IMR-90 (cell line): ENCODE measurements at regions not wholly inside any gene's neighbourhood (a gene's known extent, or its start where the extent isn't known, plus 50 kb on each side); places are given as distances from the start of the nearest gene placed in this dataset.

Experiments used
- ATAC-seq: fragments of 200-7000 bp; cut with Tn5 transposase; 2 replicates; pipeline ENCODE4 v1.9.1; 2020; ENCODE audit warnings: low read depth, mild to moderate bottlenecking, moderate library complexity
- BruUV-seq: library from RNA; stranded (reverse); fragments of 400-500 nt; replicated peaks from 2 replicates; lab custom pipeline; 2021; lab: Mats Ljungman, UMichigan
- CTCF ChIA-PET: fragments of 300-600 bp; formaldehyde crosslinking; extraction: SDS; loops from one replicate; lab custom pipeline; 2021; ENCODE audit warnings: antibody characterized with exemption; lab: Yijun Ruan, JAX
- POLR2A ChIA-PET: fragments of 300-600 bp; sonication (Branson Sonifier 250); formaldehyde crosslinking; loops from one replicate; lab custom pipeline; 2022; ENCODE audit warnings: antibody characterized with exemption; ENCODE audit not compliant: unreplicated experiment; lab: Charles Lee
- DNase-seq: peaks from one replicate; pipeline ENCODE4 v3.0.0; 2013
- H2AFZ ChIP-seq: replicated peaks from 2 replicates; pipeline ENCODE3; 2013; ENCODE audit warnings: low read length, mild to moderate bottlenecking; ENCODE audit not compliant: poor library complexity
- H2AK5ac ChIP-seq: 2 replicates; pipeline ENCODE4 v1.6.1; 2013; ENCODE audit warnings: low read depth, low read length, inconsistent platforms
- H2AK9ac ChIP-seq: replicated peaks from 2 replicates; pipeline ENCODE3; 2013; ENCODE audit warnings: mild to moderate bottlenecking, low read depth, low read length, moderate library complexity; ENCODE audit not compliant: poor library complexity
- H2BK120ac ChIP-seq: 2 replicates; pipeline ENCODE4 v1.6.1; 2013; ENCODE audit warnings: low read depth, low read length, inconsistent platforms
- H2BK15ac ChIP-seq: 3 replicates; pipeline ENCODE4 v1.6.1; 2013; ENCODE audit warnings: low read depth, low read length, inconsistent platforms
- H2BK20ac ChIP-seq: 2 replicates; pipeline ENCODE4 v1.6.1; 2013; ENCODE audit warnings: low read depth, mild to moderate bottlenecking, inconsistent platforms, low read length, moderate library complexity
- H2BK5ac ChIP-seq: 2 replicates; pipeline ENCODE4 v1.6.1; 2013; ENCODE audit warnings: mild to moderate bottlenecking, low read depth, low read length, inconsistent platforms; ENCODE audit not compliant: poor library complexity, severe bottlenecking
- H3K14ac ChIP-seq: replicated peaks from 2 replicates; pipeline ENCODE4 v1.6.1; 2013; ENCODE audit warnings: low read depth, low read length, inconsistent platforms
- H3K18ac ChIP-seq: 2 replicates; pipeline ENCODE4 v1.6.1; 2013; ENCODE audit warnings: low read depth, low read length, control low read depth
- H3K23ac ChIP-seq: 2 replicates; pipeline ENCODE4 v1.6.1; 2013; ENCODE audit warnings: low read depth, low read length, inconsistent platforms
- H3K27ac ChIP-seq: 2 replicates; pipeline ENCODE4 v1.5.1; 2013; ENCODE audit warnings: mild to moderate bottlenecking, control low read depth, low read length; ENCODE audit not compliant: insufficient read depth
- H3K27me3 ChIP-seq: 2 replicates; pipeline ENCODE4 v1.6.1; 2013; ENCODE audit warnings: low read length; ENCODE audit not compliant: control insufficient read depth, insufficient read depth
- H3K36me3 ChIP-seq: 2 replicates; pipeline ENCODE4 v1.6.1; 2013; ENCODE audit warnings: low read length, mixed read lengths; ENCODE audit not compliant: control insufficient read depth, insufficient read depth
- H3K4ac ChIP-seq: 2 replicates; pipeline ENCODE4 v1.6.1; 2013; ENCODE audit warnings: low read depth, low read length, inconsistent platforms
- H3K4me1 ChIP-seq: 2 replicates; pipeline ENCODE4 v1.6.1; 2013; ENCODE audit warnings: low read length, mixed read lengths; ENCODE audit not compliant: control insufficient read depth, insufficient read depth
- H3K4me2 ChIP-seq: 2 replicates; pipeline ENCODE4 v1.6.1; 2013; ENCODE audit warnings: low read depth, mild to moderate bottlenecking, control low read depth, low read length, moderate library complexity
- H3K4me3 ChIP-seq: 2 replicates; pipeline ENCODE4 v1.5.1; 2013; ENCODE audit warnings: low read depth, mild to moderate bottlenecking, control low read depth, low read length, moderate library complexity; ENCODE audit not compliant: insufficient read depth
- H3K56ac ChIP-seq: 2 replicates; pipeline ENCODE4 v1.6.1; 2013; ENCODE audit warnings: low read length, inconsistent platforms; ENCODE audit not compliant: insufficient read depth; ENCODE audit errors: extremely low read depth
- H3K79me1 ChIP-seq, 2 experiments: 2 replicates each; pipeline ENCODE4 v1.6.1; 2013; ENCODE audit warnings: low read length in 2 of 2, inconsistent platforms in 1 of 2, low read depth in 1 of 2
- H3K9ac ChIP-seq: 2 replicates; pipeline ENCODE4 v1.6.1; 2013; ENCODE audit warnings: low read depth, low read length, control low read depth
- H3K9me1 ChIP-seq: 2 replicates; pipeline ENCODE4 v1.6.1; 2013; ENCODE audit warnings: low read length, inconsistent platforms; ENCODE audit not compliant: insufficient read depth
- H3K9me3 ChIP-seq: 2 replicates; pipeline ENCODE4 v1.6.1; 2013; ENCODE audit warnings: low read length; ENCODE audit not compliant: control insufficient read depth, insufficient read depth
- H4K20me1 ChIP-seq: 2 replicates; pipeline ENCODE4 v1.6.1; 2013; ENCODE audit warnings: low read length, inconsistent platforms; ENCODE audit not compliant: insufficient read depth
- H4K5ac ChIP-seq: 2 replicates; pipeline ENCODE4 v1.6.1; 2013; ENCODE audit warnings: mild to moderate bottlenecking, low read depth, low read length, control low read depth
- H4K8ac ChIP-seq, 2 experiments: 2 replicates each; pipeline ENCODE4 v1.6.1; 2013; ENCODE audit warnings: low read depth in 2 of 2, low read length in 2 of 2, control low read depth in 1 of 2, inconsistent platforms in 1 of 2
- H4K91ac ChIP-seq: 2 replicates; pipeline ENCODE4 v1.6.1; 2013; ENCODE audit warnings: low read depth, low read length, inconsistent platforms; ENCODE audit not compliant: insufficient read depth
- CEBPB ChIP-seq: IDR thresholded peaks from 2 replicates; pipeline ENCODE4 v1.6.1; 2012; ENCODE audit warnings: low read depth, low read length, improper control_type of control experiment
- CHD1 ChIP-seq: IDR thresholded peaks from 2 replicates; pipeline ENCODE4 v1.6.1; 2012; ENCODE audit warnings: low read depth, low read length, improper control_type of control experiment
- FOS ChIP-seq: fragments of 150-350 bp; IDR thresholded peaks from 2 replicates; pipeline ENCODE4 v1.6.1; 2016; ENCODE audit warnings: low read depth, low read length
- MAFK ChIP-seq: IDR thresholded peaks from 2 replicates; pipeline ENCODE4 v1.6.1; 2012; ENCODE audit warnings: low read depth, low read length, improper control_type of control experiment
- MAZ ChIP-seq: IDR thresholded peaks from 2 replicates; pipeline ENCODE4 v1.6.1; 2012; ENCODE audit warnings: low read depth, mild to moderate bottlenecking, low read length, improper control_type of control experiment, moderate library complexity, borderline replicate concordance
- NFE2L2 ChIP-seq: fragments of 150-350 bp; IDR thresholded peaks from 2 replicates; pipeline ENCODE4 v1.6.1; 2016; ENCODE audit warnings: low read depth, mild to moderate bottlenecking, low read length
- POLR2A ChIP-seq: IDR thresholded peaks from 2 replicates; pipeline ENCODE4 v1.6.1; 2012; ENCODE audit warnings: mild to moderate bottlenecking, low read depth, low read length
- RAD21 ChIP-seq: IDR thresholded peaks from 2 replicates; pipeline ENCODE4 v1.6.1; 2012; ENCODE audit warnings: low read length, improper control_type of control experiment
- SMC3 ChIP-seq: fragments of 150-350 bp; IDR thresholded peaks from 2 replicates; pipeline ENCODE4 v1.6.1; 2016; ENCODE audit warnings: low read depth, mild to moderate bottlenecking, antibody characterized with exemption, low read length, moderate library complexity
- USF2 ChIP-seq: fragments of 150-350 bp; IDR thresholded peaks from 2 replicates; pipeline ENCODE4 v1.6.1; 2017; ENCODE audit warnings: mild to moderate bottlenecking, antibody characterized with exemption, low read length, low read depth
- WGBS, 2 experiments: methylation state at CpG; one replicate each; pipeline versions ENCODE4 v1.1.5 to v1.1.7; 2013; ENCODE audit warnings: missing lambda C conversion rate in 2 of 2; ENCODE audit not compliant: insufficient read length in 1 of 2; ENCODE audit errors: extremely low coverage in 2 of 2; 5-methylcytosine and 5-hydroxymethylcytosine counted together
- dilution Hi-C: fragments of 300-500 bp; cut with HindIII; formaldehyde crosslinking; loops from one replicate; pipeline ENCODE4 v1.14.3; 2018; ENCODE audit warnings: low sequenced_read_pairs; ENCODE audit not compliant: unreplicated experiment
- in situ Hi-C: fragments of 300-500 bp; cut with MboI; formaldehyde crosslinking; loops from 3 replicates; pipeline ENCODE4 v1.14.3; 2019; ENCODE audit warnings: low sequenced_read_pairs, inconsistent platforms, mixed read lengths
- intact Hi-C: fragments of 100-400 bp; cut with micrococcal nuclease; formaldehyde crosslinking; loops from 2 replicates; pipeline ENCODE4 v1.10.0; 2022

GRCh38 chr22:34798605-34799004 lies 267.4 kb upstream of the ISX start:
- H3K18ac ChIP-seq: no peak overlapping the region
- no peaks in the 10 kb centered on the region for H3K36me3 ChIP-seq
- H3K9me3 ChIP-seq: peaks cover 32% of the 10 kb centered on the region
- TF ChIP-seq MAFK (no peak), POLR2A (no peak), SMC3 (no peak), CEBPB (no peak), NFE2L2 (no peak), RAD21 (no peak), USF2 (no peak), FOS (no peak), CHD1 (no peak), MAZ (no peak)
- intact Hi-C loops: no loop called here
- in situ Hi-C loops: no loop called here
- H4K5ac ChIP-seq: no peak overlapping the region
- H2BK5ac ChIP-seq: no peak overlapping the region
- H3K56ac ChIP-seq: no peak overlapping the region
- no peak overlapping the region for H2AK5ac ChIP-seq
- H2BK120ac ChIP-seq: no peak overlapping the region
- no peaks in the 10 kb centered on the region for H3K9me1 ChIP-seq
- no peak overlapping the region for H2BK15ac ChIP-seq
- H4K8ac ChIP-seq: no peak overlapping the region
- dilution Hi-C loops: no loop called here
- H4K20me1 ChIP-seq: no peaks in the 10 kb centered on the region
- no peak overlapping the region for H3K4ac ChIP-seq
- DNase-seq: no peak
- ATAC-seq: no peak
- H4K91ac ChIP-seq: no peak overlapping the region
- H3K4me3 ChIP-seq: no peak overlapping the region
- no peak overlapping the region for H3K9ac ChIP-seq
- 0% methylated on average over 1 of the region's 3 CpGs; no CpG with 5 or more reads in 1 of the 2 experiments for WGBS, 2 experiments
- H2AK9ac ChIP-seq: no peak overlapping the region
- no peaks in the 10 kb centered on the region for H3K27me3 ChIP-seq
- no peak overlapping the region for H3K23ac ChIP-seq
- H3K4me1 ChIP-seq: no peaks in the 10 kb centered on the region
- H3K27ac ChIP-seq: no peak overlapping the region
- ChIA-PET POLR2A (no interaction called here), CTCF (no interaction called here)
- no peak overlapping the region for H3K4me2 ChIP-seq
- H2BK20ac ChIP-seq: no peak overlapping the region
- no peaks in the 10 kb centered on the region for H3K79me1 ChIP-seq
- H2AFZ ChIP-seq: no peak overlapping the region
- H3K14ac ChIP-seq: no peak overlapping the region
- no TSS peak for BruUV-seq
